Cardiac fibroblast (primary cell): ENCODE measurements at regions not wholly inside any gene's neighbourhood (a gene's known extent, or its start where the extent isn't known, plus 50 kb on each side); places are given as distances from the start of the nearest gene placed in this dataset.

Experiments
- DNase-seq, 2 donors: peaks; one replicate each; pipeline versions ENCODE4 v3.0.0 to v3.0.0-alpha.2; 2010; ENCODE audit warnings: low read depth in 2 of 2
- H3K4me3 ChIP-seq, 2 donors: replicated peaks in 1 of 2; 1 replicate in 1 of 2; 2 replicates in 1 of 2; pipeline ENCODE4 v1.5.1; 2011; ENCODE audit warnings: low read depth in 2 of 2, low read length in 2 of 2, mild to moderate bottlenecking in 2 of 2, moderate library complexity in 1 of 2
- TF ChIP-seq, protein P1 (sequence below): IDR thresholded peaks from one replicate; pipeline ENCODE4 v1.5.1; 2011; ENCODE audit warnings: low read depth, mild to moderate bottlenecking, low read length, inconsistent platforms

DNA sequence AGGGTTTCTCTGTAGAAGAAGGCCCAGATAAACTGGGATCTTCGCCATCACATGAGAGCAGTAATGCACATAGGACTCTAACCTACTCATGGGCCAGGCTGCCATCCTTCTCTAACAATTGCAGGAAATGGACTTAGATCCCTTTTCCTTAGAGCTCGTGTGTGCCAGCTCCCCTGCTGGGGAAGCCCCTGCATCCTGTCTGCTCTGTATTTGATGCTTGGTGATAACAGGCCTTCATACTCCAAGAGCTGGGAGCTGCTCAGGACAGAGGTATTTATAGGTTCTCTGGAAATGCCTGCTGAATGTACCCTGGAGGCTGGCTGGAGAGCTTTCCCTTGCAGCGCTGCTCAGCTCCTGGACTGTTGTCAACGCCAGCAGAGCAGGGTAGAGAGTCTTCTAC, 249.6 kb downstream of the MTX2 start:
- TF ChIP-seq, protein P1, sequence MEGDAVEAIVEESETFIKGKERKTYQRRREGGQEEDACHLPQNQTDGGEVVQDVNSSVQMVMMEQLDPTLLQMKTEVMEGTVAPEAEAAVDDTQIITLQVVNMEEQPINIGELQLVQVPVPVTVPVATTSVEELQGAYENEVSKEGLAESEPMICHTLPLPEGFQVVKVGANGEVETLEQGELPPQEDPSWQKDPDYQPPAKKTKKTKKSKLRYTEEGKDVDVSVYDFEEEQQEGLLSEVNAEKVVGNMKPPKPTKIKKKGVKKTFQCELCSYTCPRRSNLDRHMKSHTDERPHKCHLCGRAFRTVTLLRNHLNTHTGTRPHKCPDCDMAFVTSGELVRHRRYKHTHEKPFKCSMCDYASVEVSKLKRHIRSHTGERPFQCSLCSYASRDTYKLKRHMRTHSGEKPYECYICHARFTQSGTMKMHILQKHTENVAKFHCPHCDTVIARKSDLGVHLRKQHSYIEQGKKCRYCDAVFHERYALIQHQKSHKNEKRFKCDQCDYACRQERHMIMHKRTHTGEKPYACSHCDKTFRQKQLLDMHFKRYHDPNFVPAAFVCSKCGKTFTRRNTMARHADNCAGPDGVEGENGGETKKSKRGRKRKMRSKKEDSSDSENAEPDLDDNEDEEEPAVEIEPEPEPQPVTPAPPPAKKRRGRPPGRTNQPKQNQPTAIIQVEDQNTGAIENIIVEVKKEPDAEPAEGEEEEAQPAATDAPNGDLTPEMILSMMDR, result no peak
- H3K4me3 ChIP-seq, result no peak overlapping the region
- DNase-seq, result peak in 1 of 2 donors; percentile 26

DNA sequence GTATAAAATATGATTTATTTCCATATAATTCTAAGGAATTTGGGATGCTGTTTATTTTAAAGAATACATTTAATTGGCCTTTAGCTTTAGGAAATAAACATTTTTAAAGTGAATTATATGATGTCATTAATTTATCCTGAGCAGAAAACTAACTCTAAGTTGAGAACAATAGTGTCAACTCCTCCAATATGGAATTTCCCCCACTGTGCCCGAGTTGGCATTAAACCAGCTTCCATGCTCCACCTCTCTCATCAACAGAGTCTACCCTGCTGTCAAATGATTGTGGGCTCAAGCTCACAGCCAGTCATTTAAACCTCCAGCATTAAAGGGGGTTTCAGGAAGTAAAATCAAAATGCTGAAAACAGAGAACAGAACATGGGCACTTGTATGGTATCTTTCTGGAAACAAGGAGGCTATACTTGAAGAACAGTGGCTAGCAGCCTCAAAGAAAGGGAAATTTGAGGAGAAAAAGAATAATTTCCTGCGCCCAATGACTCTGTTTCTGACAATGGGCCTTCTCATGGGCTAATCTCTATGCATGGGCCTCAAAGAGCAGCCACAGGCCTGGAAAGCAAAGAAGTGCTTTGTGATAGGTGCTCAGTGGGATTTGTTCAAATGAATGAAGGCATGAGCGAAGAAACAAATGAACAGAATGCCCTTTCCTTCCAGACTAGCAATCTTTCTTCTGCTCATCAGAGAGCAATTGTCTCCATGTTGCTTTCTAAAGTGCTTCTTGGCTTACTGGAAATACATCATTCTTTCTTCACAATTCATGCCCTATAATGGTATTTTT, 252.8 kb downstream of the MTX2 start:
- H3K4me3 ChIP-seq, result no peak overlapping the region
- no peak for DNase-seq

DNA sequence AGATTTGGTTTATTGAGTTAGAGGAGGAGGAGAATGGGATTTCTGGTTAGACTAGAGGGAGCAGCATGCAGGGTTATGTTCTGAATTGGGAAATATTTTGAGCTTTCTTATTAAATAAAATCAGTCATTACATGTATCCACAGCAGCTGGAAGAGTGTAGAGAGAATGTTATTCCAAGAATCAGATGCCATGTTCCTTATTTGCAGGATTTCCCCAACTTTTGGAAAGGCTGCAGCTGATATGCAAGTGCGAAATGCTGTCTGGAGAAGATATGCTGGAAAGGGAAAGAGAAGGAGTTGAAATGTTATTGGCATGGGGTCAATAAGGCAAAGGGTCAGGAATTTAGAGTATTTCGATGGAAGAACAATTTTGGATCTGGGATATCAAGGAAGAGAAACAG, 255.8 kb downstream of the MTX2 start:
- TF ChIP-seq, protein P1, result no peak
- peak in 1 of 2 donors; percentile 38 for DNase-seq
- H3K4me3 ChIP-seq, result no peak overlapping the region

More for the DNA sequence above, 252.8 kb downstream of the MTX2 start:
- TF ChIP-seq, protein P1, result no peak

DNA sequence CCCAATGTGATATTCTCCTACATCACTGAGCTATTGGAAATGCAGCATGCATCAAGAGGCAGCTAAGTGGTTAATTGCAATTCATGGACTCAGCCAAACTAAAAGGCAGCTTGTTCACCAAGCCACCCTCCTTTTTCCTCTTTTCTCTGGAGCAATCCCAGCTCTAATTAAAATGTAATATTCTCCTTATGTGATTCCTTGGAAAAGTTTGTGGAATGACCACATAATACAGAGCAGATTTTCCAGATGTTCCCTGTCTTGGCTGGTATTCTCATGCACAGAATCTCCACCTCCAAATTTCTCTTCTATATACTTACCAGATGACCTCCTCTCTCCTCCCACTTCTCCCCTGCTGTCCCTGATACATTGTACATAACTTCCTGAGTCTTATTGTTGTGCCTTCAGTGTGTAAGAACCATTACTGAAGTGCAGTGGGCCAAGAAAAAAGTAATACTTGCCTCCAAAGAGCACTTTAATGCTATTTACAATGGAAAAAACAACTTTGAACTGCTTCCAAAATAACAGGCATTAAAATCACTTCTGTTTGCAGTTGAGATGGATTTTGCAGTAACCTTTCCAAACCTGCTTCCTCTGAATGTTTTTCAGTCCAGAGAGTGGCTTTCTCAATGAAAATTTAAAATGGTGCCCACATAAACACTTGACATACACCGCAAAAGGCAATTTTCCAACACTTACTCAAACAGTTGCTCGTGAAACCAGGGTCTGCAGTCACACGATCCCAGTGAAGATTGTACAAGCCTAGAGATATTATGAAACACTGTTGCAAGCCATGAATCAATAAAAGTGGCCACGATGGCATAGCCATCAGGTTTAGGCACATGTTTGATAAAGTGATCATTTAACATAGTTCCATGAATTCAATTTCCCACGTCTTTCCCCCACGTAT, 258.0 kb downstream of the MTX2 start:
- no peak overlapping the region for H3K4me3 ChIP-seq

DNA sequence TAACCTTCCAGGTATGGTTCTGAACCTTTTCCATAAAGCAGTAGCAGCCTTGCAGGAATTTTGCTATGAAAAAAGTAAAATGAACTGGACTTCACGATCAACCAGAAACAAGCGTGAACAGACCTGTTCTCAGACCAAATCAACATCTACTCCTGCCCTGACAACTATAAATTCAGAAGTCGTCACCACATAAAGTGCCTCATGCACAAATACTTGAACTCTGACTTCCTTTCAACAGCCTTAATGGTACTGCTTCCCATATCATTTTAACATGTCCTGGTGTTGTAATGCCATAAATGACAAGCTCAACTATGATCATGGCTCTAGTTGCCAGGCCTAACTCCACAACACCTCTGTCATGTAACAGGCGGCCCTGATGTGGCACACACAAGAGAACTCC, 262.4 kb downstream of the MTX2 start:
- TF ChIP-seq, protein P1, result no peak
- H3K4me3 ChIP-seq, result no peak overlapping the region
- no peak for DNase-seq

More for the DNA sequence above, 258.0 kb downstream of the MTX2 start:
- TF ChIP-seq, protein P1, result no peak
- DNase-seq, result peak in 1 of 2 donors; percentile 24

DNA sequence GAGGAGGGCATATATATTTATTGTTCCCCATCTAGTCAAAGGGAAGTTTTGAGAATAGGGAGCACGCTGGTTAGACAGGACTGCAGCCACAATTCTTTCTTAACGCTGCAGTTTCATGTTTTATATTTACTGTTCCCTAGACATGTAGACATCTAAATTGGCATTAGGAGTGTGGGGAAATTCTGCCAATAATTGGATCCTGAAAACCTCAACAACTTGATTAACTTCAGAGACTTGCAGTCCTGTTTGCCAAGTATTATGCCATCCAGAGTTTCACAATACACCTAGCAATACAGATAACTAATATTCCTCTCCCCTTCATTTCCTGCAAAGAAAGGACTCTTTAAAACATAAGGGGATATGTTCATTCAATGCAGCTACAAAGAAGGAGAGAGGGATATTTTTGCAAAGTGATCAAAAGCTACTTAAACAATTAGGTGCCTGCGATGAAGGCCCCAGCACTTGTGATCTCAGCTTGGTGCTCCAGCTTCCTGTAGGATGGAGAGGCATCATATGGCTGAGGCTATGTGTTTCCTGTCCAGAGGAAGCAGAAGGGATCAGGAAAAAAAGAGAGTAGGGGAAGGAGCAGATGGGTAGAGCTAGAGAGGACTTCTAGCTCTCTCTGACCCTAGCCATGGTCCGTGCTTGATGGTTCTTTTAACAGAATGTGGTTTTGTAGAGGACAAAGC, 264.4 kb downstream of the MTX2 start:
- peak in 1 of 2 donors; percentile 25 for DNase-seq
- no peak overlapping the region for H3K4me3 ChIP-seq
- TF ChIP-seq, protein P1, result no peak
